ENCODE measurements at regions not wholly inside any gene's neighbourhood (a gene's known extent, or its start where the extent isn't known, plus 50 kb on each side); places are given as distances from the start of the nearest gene placed in this dataset.

DNA sequence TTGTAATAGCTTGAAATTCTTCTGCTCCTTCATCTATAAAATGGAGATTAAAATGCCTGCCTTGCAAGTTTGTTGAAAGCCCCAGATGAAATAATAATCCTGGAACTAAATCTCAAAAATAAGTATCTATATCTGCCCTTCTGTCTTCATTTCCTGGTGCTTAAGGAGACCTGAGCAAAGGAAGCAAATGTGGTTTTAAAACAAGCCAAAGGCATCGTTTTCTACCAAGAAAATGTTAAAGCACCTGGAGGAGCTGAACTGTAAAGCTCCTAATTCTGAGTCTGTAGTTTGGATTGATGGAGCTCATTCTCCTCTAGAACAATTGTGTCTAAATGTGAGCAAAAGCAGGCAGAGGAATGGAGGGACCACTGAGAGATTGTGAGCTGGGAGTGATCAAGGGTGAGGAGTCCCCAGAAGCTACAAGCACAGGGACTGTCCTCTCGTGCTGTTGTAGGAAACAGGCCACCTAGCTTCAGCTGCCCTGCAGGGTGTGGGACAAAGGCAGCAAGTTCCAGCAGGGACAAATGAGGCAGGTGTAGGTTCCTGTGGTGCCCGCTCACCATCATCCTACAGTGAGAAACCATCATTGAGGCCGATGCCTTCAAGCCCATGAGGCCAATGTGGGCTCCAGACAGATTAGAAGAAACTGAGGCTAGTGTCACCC, 420.7 kb upstream of the TRIB2 start:
- ChIA-PET CTCF (no interaction called here), POLR2A (no interaction called here)
- no peaks in the 10 kb centered on the region for H3K4me1 ChIP-seq (ENCODE audit: control insufficient read depth, insufficient read depth, low read length)
- TF ChIP-seq POLR2AphosphoS5 (IDR thresholded peaks at IDR 0.05; ENCODE audit: low read depth, low read length) (no peak), CTCF (IDR thresholded peaks at IDR 0.05) (no peak), REST (IDR thresholded peaks at IDR 0.05; ENCODE audit: insufficient read depth in 1 of 2, low read depth in 2 of 2, low read length in 1 of 2) (no peak), TCF7L2 (IDR thresholded peaks at IDR 0.05; ENCODE audit: low read depth, low read length) (no peak), SIN3A (IDR thresholded peaks at IDR 0.05; ENCODE audit: borderline replicate concordance, insufficient read depth, low read depth, low read length) (no peak)
- in situ Hi-C loops (cut with HindIII; ENCODE audit: low pct_unique_long_range_greater_than_20kb, low sequenced_read_pairs) (no loop called here), intact Hi-C loops (cut with micrococcal nuclease; ENCODE audit: unreplicated experiment) (no loop called here)
- DNase-seq (ENCODE audit: low read depth, low spot score) (no peak), ATAC-seq (no peak)
- peaks cover 7% of the 10 kb centered on the region; the same call in 1 of the 2 replicates for H3K9me3 ChIP-seq (ENCODE audit: control insufficient read depth, insufficient read depth, low read depth, low read length)
- no peaks in the 10 kb centered on the region for H3K36me3 ChIP-seq (ENCODE audit: control insufficient read depth, insufficient read depth, low read length)
- no TSS peak for BruUV-seq (replicated peaks)
- H3K27me3 ChIP-seq (ENCODE audit: control insufficient read depth, insufficient read depth, low read length): no peaks in the 10 kb centered on the region
- no peak overlapping the region; the same call in 1 of the 2 replicates for H3K27ac ChIP-seq (ENCODE audit: low read length)
- no peak overlapping the region for H3K4me3 ChIP-seq (ENCODE audit: low read depth in 2 of 2, low read length in 2 of 2)

GRCh38 chr2:12296915-12297314, 419.8 kb upstream of the TRIB2 start:
- DNase-seq (ENCODE audit: low read depth, low spot score) (no peak), ATAC-seq (no peak)
- in situ Hi-C loops (cut with HindIII; ENCODE audit: low pct_unique_long_range_greater_than_20kb, low sequenced_read_pairs) (no loop called here), intact Hi-C loops (cut with micrococcal nuclease; ENCODE audit: unreplicated experiment) (no loop called here)
- Histone ChIP-seq H3K36me3 (ENCODE audit: control insufficient read depth, insufficient read depth, low read length) (no peaks in the 10 kb centered on the region), H3K27ac (ENCODE audit: low read length) (no peak overlapping the region), H3K9me3 (ENCODE audit: control insufficient read depth, insufficient read depth, low read depth, low read length) (peaks cover 7% of the 10 kb centered on the region; the same call in 1 of the 2 replicates), H3K4me1 (ENCODE audit: control insufficient read depth, insufficient read depth, low read length) (no peaks in the 10 kb centered on the region), H3K27me3 (ENCODE audit: control insufficient read depth, insufficient read depth, low read length) (no peaks in the 10 kb centered on the region), H3K4me3 (ENCODE audit: low read depth in 2 of 2, low read length in 2 of 2) (no peak overlapping the region)
- TF ChIP-seq POLR2AphosphoS5 (IDR thresholded peaks at IDR 0.05; ENCODE audit: low read depth, low read length) (no peak), TCF7L2 (IDR thresholded peaks at IDR 0.05; ENCODE audit: low read depth, low read length) (no peak), CTCF (IDR thresholded peaks at IDR 0.05) (no peak), REST (IDR thresholded peaks at IDR 0.05; ENCODE audit: insufficient read depth in 1 of 2, low read depth in 2 of 2, low read length in 1 of 2) (no peak)
- ChIA-PET CTCF (no interaction called here), POLR2A (no interaction called here)
- BruUV-seq (replicated peaks): no TSS peak

Measured in Panc1 (cell line).